ENCODE measurements at regions not wholly inside any gene's neighbourhood (a gene's known extent, or its start where the extent isn't known, plus 50 kb on each side); places are given as distances from the start of the nearest gene placed in this dataset.

- TF ChIP-seq CTCF (tag by site-specific recombination; IDR thresholded peaks at IDR 0.05) (no peak), YY1 (tag by site-specific recombination; IDR thresholded peaks at IDR 0.05) (no peak), TCF7L2 (IDR thresholded peaks at IDR 0.05; ENCODE audit: borderline replicate concordance, low read depth, low read length) (no peak), ZBTB21 (tag by site-specific recombination; IDR thresholded peaks at IDR 0.05) (no peak), ZSCAN30 (tag by site-specific recombination; IDR thresholded peaks at IDR 0.05) (no peak)
- TF ChIP-seq, protein P1, sequence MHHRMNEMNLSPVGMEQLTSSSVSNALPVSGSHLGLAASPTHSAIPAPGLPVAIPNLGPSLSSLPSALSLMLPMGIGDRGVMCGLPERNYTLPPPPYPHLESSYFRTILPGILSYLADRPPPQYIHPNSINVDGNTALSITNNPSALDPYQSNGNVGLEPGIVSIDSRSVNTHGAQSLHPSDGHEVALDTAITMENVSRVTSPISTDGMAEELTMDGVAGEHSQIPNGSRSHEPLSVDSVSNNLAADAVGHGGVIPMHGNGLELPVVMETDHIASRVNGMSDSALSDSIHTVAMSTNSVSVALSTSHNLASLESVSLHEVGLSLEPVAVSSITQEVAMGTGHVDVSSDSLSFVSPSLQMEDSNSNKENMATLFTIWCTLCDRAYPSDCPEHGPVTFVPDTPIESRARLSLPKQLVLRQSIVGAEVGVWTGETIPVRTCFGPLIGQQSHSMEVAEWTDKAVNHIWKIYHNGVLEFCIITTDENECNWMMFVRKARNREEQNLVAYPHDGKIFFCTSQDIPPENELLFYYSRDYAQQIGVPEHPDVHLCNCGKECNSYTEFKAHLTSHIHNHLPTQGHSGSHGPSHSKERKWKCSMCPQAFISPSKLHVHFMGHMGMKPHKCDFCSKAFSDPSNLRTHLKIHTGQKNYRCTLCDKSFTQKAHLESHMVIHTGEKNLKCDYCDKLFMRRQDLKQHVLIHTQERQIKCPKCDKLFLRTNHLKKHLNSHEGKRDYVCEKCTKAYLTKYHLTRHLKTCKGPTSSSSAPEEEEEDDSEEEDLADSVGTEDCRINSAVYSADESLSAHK (tag by site-specific recombination; IDR thresholded peaks at IDR 0.05) = no peak
- TF ChIP-seq, protein P2, sequence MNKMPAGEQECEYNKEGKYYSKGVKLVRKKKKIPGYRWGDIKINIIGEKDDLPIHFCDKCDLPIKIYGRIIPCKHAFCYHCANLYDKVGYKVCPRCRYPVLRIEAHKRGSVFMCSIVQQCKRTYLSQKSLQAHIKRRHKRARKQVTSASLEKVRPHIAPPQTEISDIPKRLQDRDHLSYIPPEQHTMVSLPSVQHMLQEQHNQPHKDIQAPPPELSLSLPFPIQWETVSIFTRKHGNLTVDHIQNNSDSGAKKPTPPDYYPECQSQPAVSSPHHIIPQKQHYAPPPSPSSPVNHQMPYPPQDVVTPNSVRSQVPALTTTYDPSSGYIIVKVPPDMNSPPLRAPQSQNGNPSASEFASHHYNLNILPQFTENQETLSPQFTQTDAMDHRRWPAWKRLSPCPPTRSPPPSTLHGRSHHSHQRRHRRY (tag by site-specific recombination; IDR thresholded peaks at IDR 0.05) = no peak
Measured at GRCh38 chr13:50420718-50421472, 405.7 kb downstream of the KCNRG start.

All from HEK293 (cell line).